ENCODE measurements at regions not wholly inside any gene's neighbourhood (a gene's known extent, or its start where the extent isn't known, plus 50 kb on each side); places are given as distances from the start of the nearest gene placed in this dataset.

- no peak overlapping the region for H3K9ac ChIP-seq (ENCODE audit: control insufficient read depth, extremely low read depth, insufficient read depth, low read length)
- H3K27ac ChIP-seq (ENCODE audit: control insufficient read depth, insufficient read depth, low read length): no peak overlapping the region
- H3K79me2 ChIP-seq (ENCODE audit: control insufficient read depth, insufficient read depth, low read length): no peaks in the 10 kb centered on the region
- H3K27me3 ChIP-seq (ENCODE audit: control insufficient read depth, extremely low read depth, insufficient read depth, low read length): no peaks in the 10 kb centered on the region
- no peaks in the 10 kb centered on the region for H3K9me3 ChIP-seq (ENCODE audit: control insufficient read depth, low read depth, low read length)
- FAIRE-seq (no peak), DNase-seq (ENCODE audit: low read depth, low spot score) (no peak)
- no peaks in the 10 kb centered on the region for H3K9me1 ChIP-seq (ENCODE audit: control insufficient read depth, extremely low read depth, insufficient read depth, low read length)
- H3K4me2 ChIP-seq (ENCODE audit: control insufficient read depth, extremely low read depth, insufficient read depth, low read depth, low read length): no peak overlapping the region
- H3K4me1 ChIP-seq (ENCODE audit: control insufficient read depth, extremely low read depth, insufficient read depth, low read length): peaks cover 2% of the 10 kb centered on the region
- dilution Hi-C loops (cut with MboI; ENCODE audit: extremely low pct_ligation_motif_present, low sequenced_read_pairs): no loop called here
- H4K20me1 ChIP-seq (ENCODE audit: control insufficient read depth, extremely low read depth, insufficient read depth, low read length): no peaks in the 10 kb centered on the region
- no peaks in the 10 kb centered on the region for H3K36me3 ChIP-seq (ENCODE audit: control insufficient read depth in 2 of 2, extremely low read depth in 1 of 2, insufficient read depth in 2 of 2, low read length in 2 of 2)
- no peak overlapping the region for H3K4me3 ChIP-seq (ENCODE audit: control insufficient read depth in 2 of 3, extremely low read depth in 1 of 3, insufficient read depth in 2 of 3, low read depth in 1 of 3, low read length in 3 of 3)
- H2AFZ ChIP-seq (ENCODE audit: control insufficient read depth, low read length): no peak overlapping the region
- TF ChIP-seq EZH2 (IDR thresholded peaks at IDR 0.05; ENCODE audit: low read length): no peak
- TF ChIP-seq, protein P1, sequence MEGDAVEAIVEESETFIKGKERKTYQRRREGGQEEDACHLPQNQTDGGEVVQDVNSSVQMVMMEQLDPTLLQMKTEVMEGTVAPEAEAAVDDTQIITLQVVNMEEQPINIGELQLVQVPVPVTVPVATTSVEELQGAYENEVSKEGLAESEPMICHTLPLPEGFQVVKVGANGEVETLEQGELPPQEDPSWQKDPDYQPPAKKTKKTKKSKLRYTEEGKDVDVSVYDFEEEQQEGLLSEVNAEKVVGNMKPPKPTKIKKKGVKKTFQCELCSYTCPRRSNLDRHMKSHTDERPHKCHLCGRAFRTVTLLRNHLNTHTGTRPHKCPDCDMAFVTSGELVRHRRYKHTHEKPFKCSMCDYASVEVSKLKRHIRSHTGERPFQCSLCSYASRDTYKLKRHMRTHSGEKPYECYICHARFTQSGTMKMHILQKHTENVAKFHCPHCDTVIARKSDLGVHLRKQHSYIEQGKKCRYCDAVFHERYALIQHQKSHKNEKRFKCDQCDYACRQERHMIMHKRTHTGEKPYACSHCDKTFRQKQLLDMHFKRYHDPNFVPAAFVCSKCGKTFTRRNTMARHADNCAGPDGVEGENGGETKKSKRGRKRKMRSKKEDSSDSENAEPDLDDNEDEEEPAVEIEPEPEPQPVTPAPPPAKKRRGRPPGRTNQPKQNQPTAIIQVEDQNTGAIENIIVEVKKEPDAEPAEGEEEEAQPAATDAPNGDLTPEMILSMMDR (optimal IDR thresholded peaks at IDR 0.05 in 1 of 3, IDR thresholded peaks at IDR 0.05 in 1 of 3, conservative IDR thresholded peaks at IDR 0.05 in 1 of 3; ENCODE audit: extremely low read depth in 1 of 3, insufficient read depth in 2 of 3, low read length in 3 of 3): no peak
Observed at GRCh38 chr2:150208689-150209088, 278.8 kb downstream of the RND3 start.

GRCh38 chr2:150207979-150208378 is 279.5 kb downstream of the RND3 start:
- no peak overlapping the region for H3K4me3 ChIP-seq (ENCODE audit: control insufficient read depth in 2 of 3, extremely low read depth in 1 of 3, insufficient read depth in 2 of 3, low read depth in 1 of 3, low read length in 3 of 3)
- no peak overlapping the region for H2AFZ ChIP-seq (ENCODE audit: control insufficient read depth, low read length)
- peaks cover 2% of the 10 kb centered on the region for H3K4me1 ChIP-seq (ENCODE audit: control insufficient read depth, extremely low read depth, insufficient read depth, low read length)
- FAIRE-seq (no peak), DNase-seq (ENCODE audit: low read depth, low spot score) (no peak)
- no peaks in the 10 kb centered on the region for H3K9me3 ChIP-seq (ENCODE audit: control insufficient read depth, low read depth, low read length)
- no peaks in the 10 kb centered on the region for H3K27me3 ChIP-seq (ENCODE audit: control insufficient read depth, extremely low read depth, insufficient read depth, low read length)
- no peak overlapping the region for H3K9ac ChIP-seq (ENCODE audit: control insufficient read depth, extremely low read depth, insufficient read depth, low read length)
- H3K4me2 ChIP-seq (ENCODE audit: control insufficient read depth, extremely low read depth, insufficient read depth, low read depth, low read length): no peak overlapping the region
- dilution Hi-C loops (cut with MboI; ENCODE audit: extremely low pct_ligation_motif_present, low sequenced_read_pairs): no loop called here
- no peaks in the 10 kb centered on the region for H4K20me1 ChIP-seq (ENCODE audit: control insufficient read depth, extremely low read depth, insufficient read depth, low read length)
- no peaks in the 10 kb centered on the region for H3K9me1 ChIP-seq (ENCODE audit: control insufficient read depth, extremely low read depth, insufficient read depth, low read length)
- no peaks in the 10 kb centered on the region for H3K36me3 ChIP-seq (ENCODE audit: control insufficient read depth in 2 of 2, extremely low read depth in 1 of 2, insufficient read depth in 2 of 2, low read length in 2 of 2)
- no peak for TF ChIP-seq EZH2 (IDR thresholded peaks at IDR 0.05; ENCODE audit: low read length)
- TF ChIP-seq, protein P1 (optimal IDR thresholded peaks at IDR 0.05 in 1 of 3, IDR thresholded peaks at IDR 0.05 in 1 of 3, conservative IDR thresholded peaks at IDR 0.05 in 1 of 3; ENCODE audit: extremely low read depth in 1 of 3, insufficient read depth in 2 of 3, low read length in 3 of 3): no peak
- H3K79me2 ChIP-seq (ENCODE audit: control insufficient read depth, insufficient read depth, low read length): no peaks in the 10 kb centered on the region
- no peak overlapping the region for H3K27ac ChIP-seq (ENCODE audit: control insufficient read depth, insufficient read depth, low read length)

Data from keratinocyte (primary cell).